ENCODE measurements at regions not wholly inside any gene's neighbourhood (a gene's known extent, or its start where the extent isn't known, plus 50 kb on each side); places are given as distances from the start of the nearest gene placed in this dataset.

- no peak for DNase-seq
These were observed 179.4 kb downstream of the GATA3 start for GRCh38 chr10:8233832-8234259.

DNA sequence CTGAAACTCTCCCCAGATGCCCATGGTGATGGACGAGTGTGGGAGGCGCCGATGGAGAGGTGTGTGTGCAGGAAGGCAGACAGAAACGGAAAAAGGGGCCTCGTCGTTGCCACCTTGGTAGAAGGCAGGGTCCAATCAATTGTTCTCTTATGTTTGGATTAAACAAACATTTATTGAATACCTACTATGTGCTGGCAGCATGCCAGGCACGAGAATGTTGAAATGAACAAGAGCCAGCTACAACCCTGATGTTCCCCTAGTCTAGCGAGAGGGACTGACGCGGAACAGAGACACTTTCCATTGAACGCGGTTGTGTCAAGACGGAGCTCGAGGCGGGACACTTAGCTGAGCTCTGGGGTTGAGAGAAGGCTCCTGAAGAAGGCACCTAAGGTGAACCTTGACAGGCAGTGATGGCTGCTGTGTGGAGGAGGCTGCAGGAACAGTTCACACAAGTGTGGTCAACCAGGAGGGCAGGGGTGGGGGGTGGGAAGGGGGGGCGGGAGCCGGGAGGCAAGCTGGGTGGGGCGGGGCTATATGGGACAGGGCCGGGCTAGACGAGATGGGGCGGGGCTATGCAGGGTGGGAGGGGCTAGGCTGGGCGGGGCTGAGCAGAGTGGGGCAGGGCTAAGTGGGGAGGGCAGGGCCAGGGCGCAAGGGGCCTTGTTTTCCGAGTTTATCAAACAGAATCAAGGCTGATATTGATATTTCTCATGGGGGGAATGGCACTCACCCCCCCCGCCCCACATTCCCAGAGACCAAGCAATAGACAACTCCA, 181.0 kb downstream of the GATA3 start:
- no peak for DNase-seq

DNA sequence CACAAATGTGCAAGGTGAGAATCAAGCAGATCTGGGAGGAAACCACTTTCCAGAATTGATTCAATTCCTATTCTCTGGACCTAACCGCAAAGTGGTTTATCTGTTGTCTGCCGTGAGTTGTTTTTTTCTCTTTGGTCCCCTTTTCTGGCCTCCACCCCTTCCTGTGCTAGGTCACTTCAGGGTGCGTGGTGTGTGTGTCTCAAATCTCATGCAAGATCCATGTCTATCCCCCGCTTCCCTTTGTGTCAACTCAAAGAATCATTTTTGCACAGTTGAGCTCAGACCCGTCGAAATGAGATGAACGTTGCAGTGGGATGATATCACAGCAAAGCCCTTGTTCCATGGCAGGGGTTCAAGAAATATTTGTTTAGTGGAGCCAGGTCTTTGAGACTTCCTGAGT, 184.5 kb downstream of the GATA3 start:
- no peak for DNase-seq

DNA sequence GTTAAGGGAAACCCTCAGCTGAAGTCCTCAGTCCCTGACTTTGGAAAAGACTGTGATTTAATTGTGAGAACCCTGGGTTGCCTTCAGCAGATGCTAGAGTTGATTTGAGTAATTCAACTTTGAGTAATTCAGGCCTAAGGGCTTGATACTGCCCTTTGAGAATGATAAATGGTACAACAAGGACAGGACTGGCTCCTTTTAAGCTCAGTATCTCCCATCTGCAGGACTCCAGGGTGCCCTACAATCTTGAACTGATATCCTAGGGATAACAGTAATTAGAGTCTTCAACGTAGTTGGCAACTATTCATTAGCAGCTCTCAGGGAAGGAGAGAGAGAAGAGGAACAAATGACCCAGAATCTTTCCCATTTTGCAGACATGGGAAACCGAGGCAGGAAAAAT, 186.4 kb downstream of the GATA3 start:
- DNase-seq: no peak

GRCh38 chr10:8242295-8242872, 187.9 kb downstream of the GATA3 start:
- no peak for DNase-seq

DNA sequence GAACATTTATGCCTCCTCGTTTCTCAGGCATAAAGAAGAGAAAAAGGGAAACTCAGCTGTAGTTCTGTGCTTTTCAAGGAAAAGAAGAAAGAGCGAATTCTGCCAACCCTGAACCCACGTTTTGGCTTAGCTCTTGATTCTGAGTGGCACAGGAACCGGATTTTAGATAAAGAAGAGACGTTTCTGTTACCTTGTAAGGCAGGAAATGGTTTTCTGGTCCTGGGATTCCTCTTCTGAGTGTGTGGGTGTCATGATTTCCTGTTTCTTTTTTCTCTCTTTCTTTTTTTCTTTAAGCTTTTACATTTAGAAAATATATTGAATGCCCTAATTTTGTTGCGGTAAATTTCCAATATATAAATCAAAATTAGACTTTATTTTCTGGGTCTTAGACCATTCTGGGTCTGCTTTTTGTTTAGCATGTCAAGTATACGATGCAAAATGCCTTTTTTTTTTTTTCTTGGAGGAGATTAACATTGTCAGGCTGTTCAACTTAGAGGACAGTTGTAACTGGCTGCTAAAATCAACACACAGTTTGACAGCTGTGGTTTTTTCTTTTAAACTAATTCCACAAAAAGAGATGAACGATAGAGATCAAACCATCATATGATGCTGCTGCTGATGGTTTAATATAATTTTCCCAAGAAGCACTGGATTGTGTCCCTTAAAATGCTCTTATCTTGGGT, 190.8 kb downstream of the GATA3 start:
- no peak for DNase-seq

DNA sequence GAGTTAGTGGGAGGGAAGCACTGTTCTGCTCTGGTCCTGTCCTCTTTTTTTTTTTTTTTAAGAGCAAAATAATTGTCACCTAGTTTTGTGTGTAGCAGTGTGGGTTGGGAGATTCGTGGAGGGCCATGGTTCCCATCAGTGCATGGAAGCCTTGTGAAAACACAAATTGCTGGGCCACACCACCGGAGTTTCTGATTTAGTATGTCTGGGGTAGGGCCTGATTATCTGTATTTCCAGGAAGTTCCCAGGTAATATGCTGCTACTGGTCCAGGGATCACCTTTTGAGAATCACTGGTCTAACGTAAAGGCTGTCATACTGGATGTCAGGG, 191.3 kb downstream of the GATA3 start:
- DNase-seq: no peak

DNA sequence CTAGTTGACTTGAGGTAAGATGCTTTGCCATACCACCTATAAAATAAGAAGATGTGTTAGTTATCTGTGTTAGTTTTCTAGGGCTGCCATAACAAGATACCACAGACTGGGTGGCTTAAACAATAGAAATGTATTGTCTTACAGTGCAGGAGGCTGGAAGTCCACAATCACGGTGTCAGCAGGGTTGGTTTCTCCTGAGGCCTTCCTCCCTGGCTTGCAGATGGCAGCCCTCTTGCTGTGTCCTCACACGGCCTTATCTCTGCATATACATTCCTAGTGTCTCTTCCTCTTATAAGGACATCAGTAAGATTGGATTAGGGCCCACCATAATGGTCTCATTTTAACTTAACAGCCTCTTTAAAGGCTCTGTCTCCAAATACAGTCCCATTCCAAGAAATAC, 192.1 kb downstream of the GATA3 start:
- no peak for DNase-seq

DNA sequence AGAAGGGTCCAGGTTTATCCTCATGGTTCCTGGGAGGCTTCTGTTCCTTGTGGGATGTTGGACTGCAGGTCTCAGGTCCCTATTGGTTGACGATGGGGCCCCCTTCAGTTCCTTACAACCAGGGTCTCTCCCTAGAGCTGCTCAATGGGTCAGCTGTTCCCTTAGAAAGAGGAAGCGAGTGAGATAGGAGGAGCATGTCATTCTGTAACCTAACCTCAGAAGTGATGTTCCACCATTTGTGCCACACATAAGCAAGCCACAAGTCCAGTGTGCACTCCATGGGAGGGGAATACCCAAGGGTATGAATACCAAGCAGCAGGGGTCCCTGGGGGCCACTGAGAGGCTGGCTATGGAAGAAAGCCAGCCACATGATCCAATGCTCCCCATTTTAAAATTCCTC, 192.7 kb downstream of the GATA3 start:
- no peak for DNase-seq

DNA sequence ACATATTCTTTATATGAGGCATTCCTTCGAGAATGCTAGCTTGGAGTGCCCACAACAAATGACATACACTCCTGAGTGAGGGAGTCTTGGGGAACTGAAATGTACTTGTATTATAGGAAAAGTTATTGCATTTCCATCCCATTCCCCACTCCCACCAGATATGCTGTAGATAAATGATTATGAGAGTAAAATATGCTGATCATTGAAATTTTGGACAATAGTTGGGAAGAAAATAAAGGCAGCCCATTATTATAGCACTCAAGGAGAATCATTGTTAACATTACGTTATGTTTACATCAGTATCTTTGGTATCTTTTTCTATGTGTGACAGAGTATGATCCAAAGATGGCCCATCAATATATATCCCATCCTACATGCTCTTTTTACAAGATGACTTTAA, 194.4 kb downstream of the GATA3 start:
- no peak for DNase-seq

GRCh38 chr10:8254350-8254749, 199.9 kb downstream of the GATA3 start:
- no peak for DNase-seq

- DNase-seq: no peak
These were observed 200.8 kb downstream of the GATA3 start for GRCh38 chr10:8255301-8255700.

- no peak for DNase-seq
These were observed 206.2 kb downstream of the GATA3 start for GRCh38 chr10:8260645-8261044.

DNA sequence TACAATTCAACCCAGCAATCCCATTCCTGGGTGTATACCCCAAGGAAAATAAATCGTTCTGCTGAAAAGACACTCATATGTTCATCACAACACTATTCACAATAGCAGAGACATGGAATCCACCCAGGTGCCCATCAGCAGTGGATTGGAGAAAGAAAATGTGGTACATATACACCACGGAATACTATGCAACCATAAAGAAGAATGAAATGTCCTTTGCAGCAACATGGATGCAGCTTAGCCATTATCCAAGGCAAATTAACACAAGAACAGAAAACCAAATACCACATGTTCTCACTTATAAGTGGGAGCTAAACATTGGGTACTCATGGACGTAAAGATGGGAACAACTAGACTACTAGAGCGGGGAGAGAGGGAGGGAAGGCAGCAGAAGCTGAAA, 207.8 kb downstream of the GATA3 start:
- no peak for DNase-seq

DNA sequence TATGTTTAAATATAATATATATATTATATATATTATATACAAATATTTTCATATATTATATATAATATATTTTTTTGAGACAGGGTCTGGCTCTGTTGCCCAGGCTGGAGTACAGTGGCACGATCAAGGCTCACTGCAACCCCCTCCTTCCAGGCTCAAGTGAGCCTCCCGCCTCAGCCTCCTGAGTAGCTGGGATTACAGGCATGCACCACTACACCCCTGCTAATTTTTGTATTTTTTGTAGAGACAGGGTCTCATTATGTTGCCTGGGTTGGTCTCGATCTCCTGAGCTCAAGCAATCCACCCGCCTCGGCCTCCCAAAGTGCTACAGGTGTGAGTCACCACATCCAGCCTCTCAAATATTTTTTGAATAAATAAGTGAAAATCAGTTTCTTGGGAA, 215.5 kb downstream of the GATA3 start:
- no peak for DNase-seq

DNA sequence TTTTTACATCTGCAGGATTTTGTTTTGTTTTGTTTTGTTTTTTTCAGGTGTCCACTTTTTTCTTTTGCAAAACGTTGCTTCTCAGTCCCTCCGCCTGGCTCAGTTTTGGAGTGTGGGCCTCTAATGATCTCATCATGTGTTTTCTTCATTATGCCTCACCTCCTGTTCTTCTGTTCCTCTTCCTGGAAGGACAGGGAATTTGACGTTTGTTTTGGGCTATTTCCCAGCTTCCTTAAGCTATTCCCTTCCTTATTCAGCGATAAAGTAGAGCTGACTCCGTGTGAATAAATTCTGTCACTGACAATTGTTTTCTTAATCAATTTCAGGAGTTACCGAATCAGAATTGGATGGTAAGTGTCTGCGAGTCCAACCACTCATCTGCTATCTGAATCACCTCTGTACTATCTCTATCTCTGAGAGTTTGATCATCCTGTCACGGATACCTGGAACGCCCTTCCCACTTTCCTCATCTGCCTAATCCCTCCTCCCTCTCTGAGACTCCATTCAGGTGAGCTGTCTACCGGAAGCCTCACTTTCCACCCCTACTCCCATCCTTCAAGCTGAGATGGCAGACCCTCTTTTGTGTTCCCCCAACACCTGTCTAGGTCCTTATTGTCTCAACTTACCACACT, 218.4 kb downstream of the GATA3 start:
- DNase-seq: no peak

GRCh38 chr10:8273749-8274148, 219.3 kb downstream of the GATA3 start:
- no peak for DNase-seq

DNA sequence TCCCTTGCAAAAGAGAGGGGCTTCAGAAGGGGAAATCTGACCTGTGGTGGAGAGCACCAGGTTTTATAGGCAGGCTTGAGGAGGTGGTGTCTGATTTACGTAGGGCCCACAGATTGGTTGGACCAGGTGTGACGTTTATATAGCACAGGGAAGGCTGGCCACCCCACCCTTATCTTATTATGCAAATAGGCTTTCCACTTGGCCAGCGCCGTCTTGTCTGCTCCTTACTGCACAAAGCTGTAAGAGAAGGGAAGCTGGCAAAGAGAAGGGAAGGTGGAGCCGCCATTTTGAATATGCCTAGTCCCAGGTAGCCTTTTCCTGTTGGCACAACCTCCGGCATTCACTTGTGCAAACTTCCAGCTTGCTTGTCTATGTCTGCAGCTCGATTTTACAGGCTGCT, 221.4 kb downstream of the GATA3 start:
- no peak for DNase-seq

GRCh38 chr10:8278099-8278498, 223.6 kb downstream of the GATA3 start:
- DNase-seq: no peak

DNA sequence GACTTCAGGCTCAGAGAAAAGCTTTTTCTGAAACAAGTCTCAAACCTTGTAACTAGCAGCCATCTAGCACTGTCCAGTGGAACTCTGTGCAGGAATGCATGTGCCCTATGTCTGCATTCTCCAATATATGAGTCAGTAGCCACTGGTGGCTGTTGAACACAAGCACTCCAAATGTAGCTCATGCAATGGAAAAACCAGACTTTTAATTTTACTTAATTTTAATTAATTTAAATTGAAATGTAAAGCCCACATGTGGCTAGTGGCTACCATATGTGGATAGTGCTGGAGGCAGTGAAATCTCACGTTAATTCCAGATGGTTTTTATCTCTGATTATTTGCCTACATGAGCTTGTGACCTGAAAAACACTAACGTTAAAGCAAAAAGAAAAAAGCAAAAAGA, 225.1 kb downstream of the GATA3 start:
- no peak for DNase-seq

DNA sequence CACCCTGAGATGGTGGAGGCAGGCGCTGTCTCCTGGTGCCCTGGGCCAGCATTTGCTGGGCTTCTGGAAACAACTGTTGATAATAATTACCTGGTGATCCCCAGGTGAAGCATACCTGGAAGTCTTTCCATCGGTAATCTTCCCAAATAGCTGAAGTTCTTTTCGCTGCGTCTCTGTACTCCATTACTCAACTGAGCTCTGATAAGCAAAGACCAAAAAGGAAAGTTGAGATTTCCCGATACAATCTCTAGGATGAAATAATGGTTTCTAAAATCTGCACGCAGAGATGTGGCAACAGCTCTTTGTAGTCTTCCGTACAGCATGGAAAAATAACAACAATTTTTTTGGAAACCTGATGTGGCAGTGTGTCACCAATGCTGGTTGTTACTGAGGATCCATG, 226.5 kb downstream of the GATA3 start:
- DNase-seq: no peak

GRCh38 chr10:8282340-8282739, 227.9 kb downstream of the GATA3 start:
- no peak for DNase-seq

- no peak for DNase-seq
These were observed 228.8 kb downstream of the GATA3 start for GRCh38 chr10:8283166-8283905.
